NCI-H2029 (cell line): ENCODE measurements at regions not wholly inside any gene's neighbourhood (a gene's known extent, or its start where the extent isn't known, plus 50 kb on each side); places are given as distances from the start of the nearest gene placed in this dataset.
"Not testable (repeated sequence)": the region's sequence is repeated elsewhere in the genome, so short reads cannot be mapped to it uniquely, and the experiment has no call there.

Source experiments
- DNase-seq: peaks from one replicate; lab custom pipeline; 2025; lab: John Stamatoyannopoulos, UW

GRCh38 chr9:39566782-39567181, 211.3 kb downstream of the SPATA31A1 start:
- not testable (repeated sequence) for DNase-seq

- DNase-seq = not testable (repeated sequence)
Measured at GRCh38 chr9:39567396-39567795, 211.9 kb downstream of the SPATA31A1 start.

GRCh38 chr9:39568900-39569299, 213.4 kb downstream of the SPATA31A1 start:
- DNase-seq = not testable (repeated sequence)

GRCh38 chr9:39573024-39574022, 217.9 kb downstream of the SPATA31A1 start:
- DNase-seq = not testable (repeated sequence)

GRCh38 chr9:39579000-39579399, 223.5 kb downstream of the SPATA31A1 start:
- not testable (repeated sequence) for DNase-seq

- not testable (repeated sequence) for DNase-seq
Measured at GRCh38 chr9:39581296-39581695, 225.8 kb downstream of the SPATA31A1 start.

- not testable (repeated sequence) for DNase-seq
Measured at GRCh38 chr9:39582677-39583412, 227.4 kb downstream of the SPATA31A1 start.

GRCh38 chr9:39583413-39583747, 227.9 kb downstream of the SPATA31A1 start:
- DNase-seq = not testable (repeated sequence)

GRCh38 chr9:39585233-39585632, 229.8 kb downstream of the SPATA31A1 start:
- DNase-seq = not testable (repeated sequence)

GRCh38 chr9:39587844-39588499, 232.5 kb downstream of the SPATA31A1 start:
- DNase-seq = no peak

GRCh38 chr9:39588500-39589137, 233.2 kb downstream of the SPATA31A1 start:
- no peak for DNase-seq

- DNase-seq = not testable (repeated sequence)
Measured at GRCh38 chr9:39604089-39604488, 248.6 kb downstream of the SPATA31A1 start.

GRCh38 chr9:39611449-39612231, 256.2 kb downstream of the SPATA31A1 start:
- DNase-seq = not testable (repeated sequence)

GRCh38 chr9:39616480-39616879, 261.0 kb downstream of the SPATA31A1 start:
- DNase-seq = not testable (repeated sequence)

GRCh38 chr9:39624048-39624447, 268.6 kb downstream of the SPATA31A1 start:
- DNase-seq = not testable (repeated sequence)

GRCh38 chr9:39632071-39632470, 276.6 kb downstream of the SPATA31A1 start:
- not testable (repeated sequence) for DNase-seq

- DNase-seq = not testable (repeated sequence)
Measured at GRCh38 chr9:39649029-39649428, 293.6 kb downstream of the SPATA31A1 start.

- DNase-seq = not testable (repeated sequence)
Measured at GRCh38 chr9:39656960-39657603, 301.6 kb downstream of the SPATA31A1 start.

- DNase-seq = not testable (repeated sequence)
Measured at GRCh38 chr9:39663020-39663419, 307.6 kb downstream of the SPATA31A1 start.

- not testable (repeated sequence) for DNase-seq
Measured at GRCh38 chr9:39663713-39664112, 308.2 kb downstream of the SPATA31A1 start.
